ENCODE measurements at regions not wholly inside any gene's neighbourhood (a gene's known extent, or its start where the extent isn't known, plus 50 kb on each side); places are given as distances from the start of the nearest gene placed in this dataset.

GRCh38 chr20:40634891-40635290 lies 54.1 kb downstream of the MAFB start:
- no peak overlapping the region for H3K27ac Mint-ChIP-seq (ENCODE audit: unreplicated experiment)
- H3K36me3 Mint-ChIP-seq (ENCODE audit: unreplicated experiment), result no peaks in the 10 kb centered on the region
- no peaks in the 10 kb centered on the region for H3K4me1 Mint-ChIP-seq (ENCODE audit: low read depth, unreplicated experiment)
- H3K9me3 Mint-ChIP-seq (ENCODE audit: unreplicated experiment), result peaks cover 2% of the 10 kb centered on the region
- no peak overlapping the region for H3K4me3 Mint-ChIP-seq (ENCODE audit: unreplicated experiment)
- H3K27me3 Mint-ChIP-seq (ENCODE audit: unreplicated experiment), result no peaks in the 10 kb centered on the region
- no peak for TF ChIP-seq CTCF (IDR thresholded peaks at IDR 0.05; ENCODE audit: partially characterized antibody, unreplicated experiment)
- DNase-seq, result no peak

GRCh38 chr20:40633123-40633850 lies 55.7 kb downstream of the MAFB start:
- Mint-ChIP-seq H3K27ac (ENCODE audit: unreplicated experiment) (no peak overlapping the region), H3K9me3 (ENCODE audit: unreplicated experiment) (no peaks in the 10 kb centered on the region), H3K36me3 (ENCODE audit: unreplicated experiment) (no peaks in the 10 kb centered on the region), H3K27me3 (ENCODE audit: unreplicated experiment) (no peaks in the 10 kb centered on the region), H3K4me3 (ENCODE audit: unreplicated experiment) (no peak overlapping the region), H3K4me1 (ENCODE audit: low read depth, unreplicated experiment) (no peaks in the 10 kb centered on the region)
- DNase-seq, result no peak
- TF ChIP-seq CTCF (IDR thresholded peaks at IDR 0.05; ENCODE audit: partially characterized antibody, unreplicated experiment), result no peak

GRCh38 chr20:40632346-40632976 lies 56.6 kb downstream of the MAFB start:
- H3K27ac Mint-ChIP-seq (ENCODE audit: unreplicated experiment), result no peak overlapping the region
- no peak overlapping the region for H3K4me3 Mint-ChIP-seq (ENCODE audit: unreplicated experiment)
- H3K9me3 Mint-ChIP-seq (ENCODE audit: unreplicated experiment), result no peaks in the 10 kb centered on the region
- H3K27me3 Mint-ChIP-seq (ENCODE audit: unreplicated experiment), result no peaks in the 10 kb centered on the region
- H3K4me1 Mint-ChIP-seq (ENCODE audit: low read depth, unreplicated experiment), result no peaks in the 10 kb centered on the region
- no peak for TF ChIP-seq CTCF (IDR thresholded peaks at IDR 0.05; ENCODE audit: partially characterized antibody, unreplicated experiment)
- DNase-seq, result no peak
- no peaks in the 10 kb centered on the region for H3K36me3 Mint-ChIP-seq (ENCODE audit: unreplicated experiment)

GRCh38 chr20:40631119-40631631 lies 57.9 kb downstream of the MAFB start:
- no peaks in the 10 kb centered on the region for H3K36me3 Mint-ChIP-seq (ENCODE audit: unreplicated experiment)
- H3K9me3 Mint-ChIP-seq (ENCODE audit: unreplicated experiment), result no peaks in the 10 kb centered on the region
- H3K27me3 Mint-ChIP-seq (ENCODE audit: unreplicated experiment), result no peaks in the 10 kb centered on the region
- H3K4me3 Mint-ChIP-seq (ENCODE audit: unreplicated experiment), result no peak overlapping the region
- no peak for TF ChIP-seq CTCF (IDR thresholded peaks at IDR 0.05; ENCODE audit: partially characterized antibody, unreplicated experiment)
- DNase-seq, result no peak
- no peak overlapping the region for H3K27ac Mint-ChIP-seq (ENCODE audit: unreplicated experiment)
- H3K4me1 Mint-ChIP-seq (ENCODE audit: low read depth, unreplicated experiment), result no peaks in the 10 kb centered on the region

DNA sequence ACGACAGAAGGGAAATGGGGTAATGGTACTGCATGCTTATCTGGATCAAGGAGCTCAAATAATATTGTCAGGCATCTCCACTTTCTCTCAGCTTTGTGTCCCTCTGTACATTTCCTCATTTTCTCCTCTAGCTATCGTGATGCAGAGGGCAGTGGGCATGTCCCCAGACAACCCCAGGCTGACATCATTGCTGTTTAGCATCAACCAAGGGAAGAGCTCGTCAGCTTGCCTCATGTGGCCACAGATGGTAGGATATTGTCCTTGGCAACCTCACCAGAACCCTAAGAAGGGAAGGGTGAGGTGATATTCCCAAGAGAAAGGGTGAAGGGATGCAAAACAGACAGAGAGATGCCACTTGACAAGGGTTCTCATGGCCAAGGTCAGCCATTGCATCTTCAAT lies 58.3 kb downstream of the MAFB start:
- H3K4me1 Mint-ChIP-seq (ENCODE audit: low read depth, unreplicated experiment), result no peaks in the 10 kb centered on the region
- no peak overlapping the region for H3K27ac Mint-ChIP-seq (ENCODE audit: unreplicated experiment)
- no peak for DNase-seq
- no peak overlapping the region for H3K4me3 Mint-ChIP-seq (ENCODE audit: unreplicated experiment)
- TF ChIP-seq CTCF (IDR thresholded peaks at IDR 0.05; ENCODE audit: partially characterized antibody, unreplicated experiment), result no peak
- H3K36me3 Mint-ChIP-seq (ENCODE audit: unreplicated experiment), result no peaks in the 10 kb centered on the region
- H3K27me3 Mint-ChIP-seq (ENCODE audit: unreplicated experiment), result no peaks in the 10 kb centered on the region
- no peaks in the 10 kb centered on the region for H3K9me3 Mint-ChIP-seq (ENCODE audit: unreplicated experiment)

Data from glutamatergic neuron (in vitro differentiated cells).